ENCODE measurements at regions not wholly inside any gene's neighbourhood (a gene's known extent, or its start where the extent isn't known, plus 50 kb on each side); places are given as distances from the start of the nearest gene placed in this dataset.

GRCh38 chr10:44132361-44133289, 252.3 kb downstream of the CXCL12 start:
- no peaks in the 10 kb centered on the region for H3K36me3 ChIP-seq
- no peaks in the 10 kb centered on the region for H3K27me3 ChIP-seq (replicated peaks in 1 of 7)
- 82 to 87% (median 85%) methylated on average over 11 of the region's 11 CpGs for WGBS, 5 donors
- no peak for TF ChIP-seq POLR2AphosphoS5 (IDR thresholded peaks at IDR 0.05)
- TF ChIP-seq CTCF (IDR thresholded peaks at IDR 0.05 in 8 of 11, conservative IDR thresholded peaks at IDR 0.05 in 3 of 11) = no peak
- no peak for TF ChIP-seq POLR2A (IDR thresholded peaks at IDR 0.05)
- no peak overlapping the region for H3K27ac ChIP-seq
- intact Hi-C loops (cut with DNase I; ENCODE audit: low total_unique reads) = no loop called here
- H3K9me3 ChIP-seq = no peaks in the 10 kb centered on the region
- no peak overlapping the region for H3K4me3 ChIP-seq
- no peaks in the 10 kb centered on the region for H3K4me1 ChIP-seq
- no peak for DNase-seq

- 73 to 90% (median 78%) methylated on average over 5 of the region's 5 CpGs for WGBS, 5 donors
- H3K4me1 ChIP-seq = no peaks in the 10 kb centered on the region
- intact Hi-C loops (cut with DNase I; ENCODE audit: low total_unique reads) = no loop called here
- peaks cover 0 to 3% (median 0%) of the 10 kb centered on the region in 8 donors for H3K9me3 ChIP-seq
- TF ChIP-seq CTCF (IDR thresholded peaks at IDR 0.05 in 8 of 11, conservative IDR thresholded peaks at IDR 0.05 in 3 of 11) (no peak), POLR2AphosphoS5 (IDR thresholded peaks at IDR 0.05) (no peak), POLR2A (IDR thresholded peaks at IDR 0.05) (no peak)
- no peaks in the 10 kb centered on the region for H3K36me3 ChIP-seq
- H3K4me3 ChIP-seq = no peak overlapping the region
- no peak overlapping the region for H3K27ac ChIP-seq
- H3K27me3 ChIP-seq (replicated peaks in 1 of 7) = no peaks in the 10 kb centered on the region
- DNase-seq = no peak
These were observed 258.6 kb downstream of the CXCL12 start for GRCh38 chr10:44126291-44126717.

GRCh38 chr10:44125879-44126278, 259.0 kb downstream of the CXCL12 start:
- Histone ChIP-seq H3K27me3 (replicated peaks in 1 of 7) (no peaks in the 10 kb centered on the region), H3K4me1 (no peaks in the 10 kb centered on the region), H3K36me3 (no peaks in the 10 kb centered on the region), H3K4me3 (no peak overlapping the region), H3K27ac (no peak overlapping the region), H3K9me3 (peaks cover 0 to 3% (median 0%) of the 10 kb centered on the region in 8 donors)
- TF ChIP-seq POLR2A (IDR thresholded peaks at IDR 0.05) (no peak), POLR2AphosphoS5 (IDR thresholded peaks at IDR 0.05) (no peak), CTCF (IDR thresholded peaks at IDR 0.05 in 8 of 11, conservative IDR thresholded peaks at IDR 0.05 in 3 of 11) (no peak)
- intact Hi-C loops (cut with DNase I; ENCODE audit: low total_unique reads) = no loop called here
- WGBS, 5 donors = 60 to 93% (median 88%) methylated on average over 1 of the region's 1 CpG
- DNase-seq = no peak

- TF ChIP-seq POLR2A (IDR thresholded peaks at IDR 0.05) (no peak), POLR2AphosphoS5 (IDR thresholded peaks at IDR 0.05) (no peak), CTCF (IDR thresholded peaks at IDR 0.05 in 8 of 11, conservative IDR thresholded peaks at IDR 0.05 in 3 of 11) (no peak)
- DNase-seq = no peak
- Histone ChIP-seq H3K9me3 (no peaks in the 10 kb centered on the region), H3K4me1 (no peaks in the 10 kb centered on the region), H3K4me3 (no peak overlapping the region), H3K27me3 (replicated peaks in 1 of 7) (peaks cover 0 to 13% (median 0%) of the 10 kb centered on the region in 7 donors), H3K27ac (no peak overlapping the region), H3K36me3 (no peaks in the 10 kb centered on the region)
- 89 to 97% (median 91%) methylated on average over 3 of the region's 3 CpGs for WGBS, 5 donors
- intact Hi-C loops (cut with DNase I; ENCODE audit: low total_unique reads) = no loop called here
These were observed 266.4 kb downstream of the CXCL12 start for GRCh38 chr10:44118500-44118899.
